Activated gamma-delta T cell (primary cell): ENCODE measurements at regions not wholly inside any gene's neighbourhood (a gene's known extent, or its start where the extent isn't known, plus 50 kb on each side); places are given as distances from the start of the nearest gene placed in this dataset.
A peak's percentile ranks its signal among the peaks of the same experiment; 100 is the strongest.
"Not testable (repeated sequence)": the region's sequence is repeated elsewhere in the genome, so short reads cannot be mapped to it uniquely, and the experiment has no call there.

Source experiments
- DNase-seq: peaks from one replicate; lab custom pipeline; 2025; lab: John Stamatoyannopoulos, UW

DNA sequence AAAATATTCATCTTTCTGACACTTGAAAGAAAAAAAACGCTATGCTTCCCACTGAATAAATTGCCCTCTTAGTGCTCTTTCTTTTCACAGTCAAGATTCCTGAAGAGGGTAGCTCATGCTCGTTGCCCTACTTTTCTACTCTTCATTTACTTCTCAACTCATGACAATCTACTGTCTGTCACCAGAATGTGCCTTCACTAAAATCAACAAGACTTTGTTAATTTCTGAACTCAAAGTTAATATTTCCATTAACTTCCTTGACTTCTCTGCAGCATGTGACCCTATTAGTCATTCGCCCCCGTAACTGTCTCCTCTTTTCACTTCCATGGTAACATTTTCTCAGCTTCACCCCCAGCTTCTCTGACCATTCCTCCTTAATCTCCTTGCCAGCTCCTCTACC lies 98.9 kb upstream of the MAPRE2 start:
- DNase-seq, result no peak

DNA sequence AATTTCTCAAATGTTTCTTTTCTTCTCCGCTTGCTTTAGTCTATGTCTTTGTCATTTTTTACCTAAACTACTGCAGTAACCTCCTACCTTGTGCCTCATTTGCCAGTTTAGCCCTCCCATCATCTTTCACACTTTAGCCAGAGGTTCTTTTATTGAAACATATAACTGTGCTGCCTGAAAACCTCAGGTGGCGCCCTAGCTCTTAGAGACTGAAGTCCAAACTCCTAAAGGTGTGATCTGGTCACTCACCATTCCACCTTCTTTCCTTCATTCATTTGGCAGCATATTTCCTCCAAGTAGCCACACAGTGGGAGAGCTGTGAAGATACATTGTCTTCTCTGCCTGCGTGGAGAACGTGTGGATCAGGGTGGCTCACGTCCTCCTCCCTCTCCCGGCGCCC lies 98.2 kb upstream of the MAPRE2 start:
- no peak for DNase-seq

DNA sequence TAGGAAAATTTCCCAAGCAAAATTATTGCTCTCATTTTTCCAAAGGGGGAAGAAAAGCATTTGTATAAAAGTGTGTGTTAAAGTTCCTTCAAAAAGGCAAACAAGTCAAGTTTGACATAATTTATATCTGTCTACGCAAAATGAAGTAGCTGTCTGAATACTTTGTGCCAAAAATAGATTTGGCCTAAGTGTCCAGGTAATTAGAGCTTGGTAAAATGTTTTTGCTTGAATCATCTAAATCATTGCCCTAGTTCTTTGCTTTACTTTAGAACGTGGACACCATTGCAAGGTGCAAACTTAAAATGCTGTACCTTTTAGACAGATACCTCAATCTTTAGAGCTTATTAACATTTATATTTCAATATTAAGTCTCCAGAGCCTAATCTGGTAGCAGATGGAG lies 97.6 kb upstream of the MAPRE2 start:
- DNase-seq, result no peak

DNA sequence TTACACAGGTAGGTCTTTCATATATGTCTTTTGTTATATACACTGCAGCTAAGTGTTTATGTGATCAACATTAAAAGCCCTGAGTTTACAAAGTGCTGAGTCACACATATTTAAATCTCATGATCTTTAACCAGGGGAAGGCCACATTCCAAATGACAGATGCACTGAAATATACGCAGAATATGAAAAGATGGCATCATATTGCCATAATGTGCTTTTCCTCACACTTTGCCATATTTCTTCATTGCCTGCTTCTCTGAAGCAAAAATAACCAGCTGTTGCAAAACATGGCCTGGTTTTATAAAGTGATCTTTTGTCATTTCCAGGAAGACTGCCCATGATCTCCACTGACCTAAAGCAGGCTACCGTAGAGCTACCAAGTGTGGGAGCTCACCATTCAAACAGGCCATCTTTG lies 93.5 kb upstream of the MAPRE2 start:
- no peak for DNase-seq

DNA sequence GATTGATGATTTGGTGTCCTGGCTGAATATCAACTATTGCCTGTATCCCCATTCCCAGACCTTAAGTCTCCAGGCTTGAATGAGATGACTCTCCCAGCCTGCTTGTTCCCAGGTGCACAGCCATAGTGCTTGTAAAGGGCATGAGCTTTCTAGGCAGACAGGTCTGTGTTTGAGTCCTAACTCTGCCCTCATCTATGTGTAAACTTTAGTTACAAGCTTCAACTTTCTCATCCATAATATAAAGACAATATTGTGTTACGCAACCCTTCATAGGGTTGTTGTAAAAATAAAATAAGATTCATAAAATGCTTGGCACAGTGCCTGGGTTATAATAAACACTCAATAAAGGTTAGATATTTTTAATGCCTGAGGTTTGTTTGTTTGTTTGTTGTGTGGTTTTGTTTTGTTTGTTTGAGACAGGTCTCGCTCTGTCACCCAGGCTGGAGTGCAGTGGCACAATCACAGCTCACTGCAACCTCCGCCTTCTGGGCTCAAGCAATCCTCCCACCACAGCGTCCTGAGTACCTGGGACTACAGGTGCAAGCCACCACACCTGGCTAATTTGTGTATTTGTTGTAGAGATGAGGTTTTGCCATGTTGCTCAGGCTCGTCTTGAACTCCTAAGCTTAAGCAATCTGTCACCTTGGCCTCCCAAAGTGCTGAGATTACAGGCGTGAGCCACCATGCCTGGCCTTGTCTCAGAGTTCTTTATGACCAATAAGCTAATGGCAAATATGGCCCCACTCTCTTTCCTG lies 89.4 kb upstream of the MAPRE2 start:
- no peak for DNase-seq

DNA sequence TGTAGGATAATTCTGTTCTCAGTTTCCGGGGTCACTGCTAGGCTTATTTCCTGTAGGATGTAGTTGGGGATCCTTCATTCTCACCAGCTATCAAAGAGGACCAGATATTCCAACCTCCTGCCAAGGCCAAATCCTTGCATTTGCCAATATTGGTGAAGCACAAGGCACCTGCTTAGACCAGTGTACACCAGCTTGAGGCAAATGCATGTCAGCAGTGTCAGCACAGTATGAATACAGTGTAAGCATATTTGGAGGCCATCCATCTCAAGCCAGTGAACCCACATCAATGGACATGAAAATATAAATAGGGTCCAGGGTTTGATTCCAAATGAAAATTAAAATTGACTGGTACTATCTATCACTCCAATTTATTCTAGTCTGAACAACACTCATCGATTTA lies 88.0 kb upstream of the MAPRE2 start:
- DNase-seq, result no peak

DNA sequence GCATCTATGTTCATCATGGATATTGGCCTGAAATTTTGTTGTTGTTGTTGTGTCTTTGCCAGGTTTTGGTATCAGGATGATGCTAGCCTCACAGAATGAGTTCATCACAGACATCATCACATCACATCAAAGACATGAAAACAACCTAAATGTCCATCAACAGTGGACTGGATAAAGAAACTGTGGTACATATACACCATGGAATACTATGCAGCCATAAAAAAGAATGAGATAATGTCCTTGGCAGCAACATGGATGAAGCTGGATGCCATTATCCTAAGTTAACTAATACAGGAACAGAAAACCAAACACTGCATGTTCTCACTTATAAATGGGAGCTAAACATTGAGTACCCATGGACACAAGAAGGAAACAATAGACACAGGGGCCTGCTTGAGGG lies 85.7 kb upstream of the MAPRE2 start:
- DNase-seq, result not testable (repeated sequence)

DNA sequence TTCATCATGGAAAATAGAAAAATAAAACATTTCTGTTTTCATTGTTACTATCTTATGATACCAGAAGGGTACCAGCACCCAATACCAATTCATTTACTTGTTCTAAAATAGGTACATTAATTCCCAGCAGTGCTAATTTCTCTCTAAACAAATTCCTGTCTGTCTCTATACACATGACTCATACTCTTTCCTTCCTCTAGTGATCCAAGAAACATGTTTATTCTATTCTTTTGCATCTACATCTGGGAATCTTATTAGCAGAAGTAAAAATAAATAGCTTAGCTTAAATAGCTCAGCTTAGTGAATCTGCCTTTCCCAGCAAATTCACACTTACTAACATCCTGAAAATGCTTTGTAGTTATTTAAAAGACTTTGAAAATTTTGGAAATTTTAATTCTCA lies 84.5 kb upstream of the MAPRE2 start:
- no peak for DNase-seq

DNA sequence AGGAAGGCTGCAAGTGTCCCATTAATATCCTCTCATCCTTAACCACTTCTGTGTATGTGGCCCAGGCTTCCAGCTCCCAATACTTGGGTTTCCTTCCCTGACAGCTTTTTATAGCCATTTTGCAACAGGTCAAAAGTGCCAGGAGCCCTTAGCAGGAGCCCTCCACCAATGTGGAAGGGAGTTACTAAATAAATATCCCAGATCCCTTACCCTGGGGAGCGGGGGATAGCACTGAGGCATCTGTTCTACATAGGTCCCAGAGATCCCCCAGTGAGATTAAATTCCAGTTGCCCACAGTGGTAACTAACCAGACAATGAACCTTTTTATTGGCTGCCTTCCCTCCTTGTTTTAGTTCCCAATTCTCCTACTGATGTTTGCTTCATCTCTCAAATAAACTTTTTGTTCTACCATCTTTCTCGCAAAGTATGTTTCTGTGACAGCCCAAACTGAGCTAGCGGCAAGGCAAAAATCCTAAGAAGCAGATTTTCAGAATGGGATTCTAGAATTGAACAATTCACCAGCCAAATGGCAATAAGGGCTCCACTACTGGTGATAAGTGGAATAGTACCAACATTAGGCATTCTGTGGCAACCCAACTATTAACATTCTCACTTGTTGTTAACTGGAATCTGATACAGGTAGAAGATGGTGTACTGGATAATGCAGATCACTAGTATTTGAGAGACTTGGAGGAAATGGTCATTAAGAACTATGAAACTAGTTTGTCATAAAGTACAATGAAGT lies 83.9 kb upstream of the MAPRE2 start:
- no peak for DNase-seq

DNA sequence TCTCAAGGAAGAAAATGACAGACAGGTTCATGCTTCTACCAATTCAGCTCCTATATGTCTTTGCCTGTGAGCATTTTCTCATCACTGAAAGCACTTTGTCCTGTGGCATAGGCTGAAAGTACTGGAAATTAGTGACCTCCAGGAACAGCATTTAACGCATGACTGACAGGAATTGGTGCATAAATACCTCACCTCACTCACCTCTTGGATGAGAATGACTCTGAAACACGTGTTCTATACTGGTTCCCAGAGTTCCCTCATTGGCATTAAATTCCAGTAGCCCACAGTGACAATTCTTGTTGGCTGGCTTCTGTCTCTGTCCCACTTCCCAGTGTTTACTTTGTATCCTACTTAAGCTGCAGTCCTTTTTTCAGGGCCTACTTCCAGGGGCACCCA lies 83.4 kb upstream of the MAPRE2 start:
- no peak for DNase-seq

DNA sequence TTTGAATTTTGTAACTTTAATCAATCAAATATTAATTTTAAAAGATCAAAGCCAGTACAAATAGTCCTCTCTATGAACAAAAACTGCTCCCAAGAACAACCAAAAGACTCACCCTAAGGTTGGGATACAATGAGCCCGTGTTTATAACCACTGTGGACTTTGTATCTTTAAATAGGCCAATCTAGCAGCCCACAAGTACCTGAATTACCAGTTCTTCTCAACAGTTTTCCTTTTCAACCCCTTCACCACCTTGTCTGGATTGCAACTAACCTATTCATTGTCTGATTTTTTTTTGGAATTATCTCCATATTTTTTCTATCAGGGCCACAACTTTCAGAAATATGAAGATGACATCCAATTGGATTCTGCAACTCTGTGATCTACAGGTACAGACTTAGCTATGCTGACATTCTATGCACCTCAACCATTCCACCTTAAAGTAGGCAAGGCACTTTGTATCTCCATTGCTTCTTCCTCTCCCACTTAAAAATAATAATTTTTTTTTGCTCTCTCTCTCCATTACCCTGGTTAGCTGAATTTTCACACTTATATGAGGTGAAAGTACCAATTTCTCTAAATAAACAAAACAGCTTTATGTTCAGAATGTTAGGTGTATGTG lies 81.9 kb upstream of the MAPRE2 start:
- no peak for DNase-seq

DNA sequence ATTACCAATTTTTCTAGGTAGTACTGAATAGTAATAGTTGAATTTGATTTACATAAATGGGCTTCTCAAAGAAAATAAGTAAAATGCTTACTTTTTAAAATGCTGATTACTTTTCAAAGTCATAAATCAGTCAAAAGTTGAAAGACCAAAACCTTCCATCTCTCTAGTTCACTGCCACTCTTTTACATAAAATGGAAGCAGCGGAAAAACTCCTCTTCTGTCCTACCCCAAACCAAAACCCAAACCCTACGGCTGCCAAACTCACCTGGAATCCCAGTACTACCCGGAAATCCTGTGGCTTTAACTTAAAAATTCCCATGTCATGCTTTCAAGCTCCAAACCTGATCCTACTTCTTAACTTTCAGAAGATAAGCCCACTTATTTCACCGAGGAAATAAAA lies 81.2 kb upstream of the MAPRE2 start:
- no peak for DNase-seq

DNA sequence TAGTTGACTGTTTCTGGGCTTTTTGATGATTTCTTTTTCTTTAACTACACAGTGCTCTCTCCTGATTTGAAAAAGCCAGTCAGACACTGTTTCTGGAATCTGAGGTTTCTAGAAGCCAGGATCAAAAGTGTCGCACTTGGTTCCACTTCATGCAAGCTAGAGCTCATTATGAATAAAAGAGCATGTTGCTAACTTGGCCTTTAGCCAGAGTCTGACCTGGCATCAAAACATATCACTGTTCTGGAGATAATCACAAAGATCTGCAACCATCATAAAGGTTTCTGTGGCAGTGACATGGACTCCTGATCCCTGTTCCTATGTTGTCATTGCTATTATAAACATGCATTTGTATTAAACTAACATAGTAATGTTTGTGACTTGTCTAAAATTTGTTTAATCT lies 76.1 kb upstream of the MAPRE2 start:
- no peak for DNase-seq

DNA sequence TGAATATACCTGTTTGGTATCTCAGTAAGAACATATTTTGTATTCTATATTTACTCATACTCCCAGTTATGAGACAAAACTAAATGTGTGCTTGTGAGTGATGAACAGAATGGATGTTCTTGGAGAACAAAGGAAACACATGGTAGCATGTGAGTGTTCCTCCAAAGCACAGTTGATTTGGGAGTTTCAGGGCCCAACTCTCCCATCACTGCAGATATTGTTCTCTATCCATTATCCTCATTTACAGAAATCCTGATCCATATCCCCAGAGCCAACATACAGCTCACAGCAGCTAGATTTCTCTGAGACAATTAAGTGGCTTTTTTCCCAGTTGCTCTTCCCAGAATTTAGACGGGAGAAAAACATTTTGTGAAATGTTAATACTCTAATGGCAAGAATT lies 75.6 kb upstream of the MAPRE2 start:
- DNase-seq, result no peak

DNA sequence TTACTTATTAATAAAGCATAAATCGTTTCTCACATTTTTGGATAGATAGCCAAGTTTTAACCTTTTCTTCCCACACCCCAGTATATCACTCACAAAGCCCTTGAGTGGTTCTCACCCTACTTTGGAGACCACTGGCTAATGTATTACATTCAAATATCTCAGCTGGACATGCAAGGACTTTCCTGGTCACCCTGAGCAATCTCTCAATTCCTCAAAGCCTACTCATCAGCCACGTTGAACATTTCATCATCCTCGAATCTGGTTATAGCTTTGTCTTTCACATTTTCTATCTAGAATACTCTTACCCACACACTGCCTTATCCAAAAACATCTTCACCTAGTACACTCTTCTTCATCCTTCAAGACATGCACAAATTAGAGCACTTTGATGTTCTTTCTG lies 71.1 kb upstream of the MAPRE2 start:
- no peak for DNase-seq

DNA sequence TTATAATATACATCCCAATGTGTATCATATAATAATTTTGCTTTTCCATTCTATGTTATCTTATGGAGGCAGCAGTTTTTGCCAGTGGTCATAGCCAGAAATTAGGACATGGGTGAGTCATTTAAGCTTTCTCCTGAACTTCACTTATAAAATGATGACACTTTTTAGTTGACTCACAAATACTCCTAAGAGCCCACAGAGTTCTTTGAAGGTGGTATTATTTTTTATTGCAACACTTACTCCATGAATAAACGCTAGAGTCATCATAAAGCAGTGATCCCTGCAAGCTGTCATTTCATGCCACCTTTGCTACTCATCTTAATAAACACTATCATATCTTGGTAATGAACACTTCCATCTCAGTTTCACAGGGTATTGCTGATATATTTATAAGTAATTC lies 69.9 kb upstream of the MAPRE2 start:
- no peak for DNase-seq

DNA sequence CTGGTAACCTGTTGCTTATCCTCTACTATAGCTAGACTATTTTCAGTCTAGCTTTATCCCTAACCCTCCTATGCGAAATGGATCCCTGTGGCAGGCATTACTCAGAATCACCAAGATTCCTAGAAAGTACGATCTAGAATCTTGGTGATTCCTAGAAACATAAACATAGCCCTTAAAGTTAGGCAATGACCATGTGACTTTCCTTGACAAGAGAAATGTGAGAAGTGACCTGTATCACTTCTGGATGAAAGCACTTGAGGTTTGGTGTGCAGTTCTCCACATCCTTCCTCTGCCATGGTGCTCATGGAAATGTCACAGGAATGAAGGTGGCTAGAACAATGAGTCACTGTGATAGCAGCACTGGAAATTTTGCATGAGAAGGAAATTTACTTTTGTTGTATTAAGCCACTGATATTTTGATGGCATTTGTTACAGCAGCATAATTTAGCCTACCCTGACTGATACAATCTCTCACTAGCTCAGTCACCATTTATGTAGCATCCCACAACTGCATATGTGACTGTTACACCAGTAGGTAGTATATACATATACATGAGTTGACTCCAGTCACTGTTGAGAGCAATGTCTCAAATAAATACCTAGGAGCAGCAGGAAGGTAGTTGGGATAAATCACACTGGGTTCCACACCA lies 68.3 kb upstream of the MAPRE2 start:
- no peak for DNase-seq

DNA sequence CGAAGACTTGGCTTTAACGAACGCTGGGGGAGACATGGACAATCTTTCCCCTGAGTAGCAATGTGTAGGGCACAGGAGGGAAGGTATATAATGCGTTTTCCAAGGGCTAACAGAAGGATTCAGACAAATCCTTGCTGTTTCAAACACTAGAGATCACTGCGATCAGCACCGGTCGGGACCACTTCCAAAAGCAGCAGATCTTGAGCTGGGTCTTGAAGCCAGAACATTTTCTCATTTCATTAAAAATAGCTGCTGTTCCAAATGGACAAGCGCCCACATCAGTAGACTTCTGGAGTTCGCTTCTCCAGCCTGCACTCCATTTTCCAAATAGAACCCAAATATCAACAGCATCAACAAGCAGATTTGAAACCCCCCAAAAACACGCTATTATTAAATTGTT lies 65.1 kb upstream of the MAPRE2 start:
- no peak for DNase-seq

DNA sequence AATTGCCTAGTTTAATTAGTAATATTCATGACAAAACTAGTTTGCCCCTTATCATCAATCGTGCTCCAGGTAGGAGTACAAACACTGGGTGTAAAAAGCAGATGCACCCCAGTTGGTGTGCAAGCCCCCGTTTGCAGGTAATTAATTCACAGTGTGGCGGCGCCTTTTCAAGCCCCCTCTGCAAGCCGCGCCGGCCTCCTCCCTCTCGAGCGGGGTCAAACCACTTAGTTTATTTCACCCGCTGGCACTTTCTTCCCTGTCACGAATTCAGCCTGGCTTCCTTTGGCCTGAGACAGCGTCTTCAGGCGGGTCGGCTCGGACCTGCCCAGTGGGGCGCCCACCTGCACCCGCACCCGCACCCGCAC lies 64.7 kb upstream of the MAPRE2 start:
- no peak for DNase-seq

DNA sequence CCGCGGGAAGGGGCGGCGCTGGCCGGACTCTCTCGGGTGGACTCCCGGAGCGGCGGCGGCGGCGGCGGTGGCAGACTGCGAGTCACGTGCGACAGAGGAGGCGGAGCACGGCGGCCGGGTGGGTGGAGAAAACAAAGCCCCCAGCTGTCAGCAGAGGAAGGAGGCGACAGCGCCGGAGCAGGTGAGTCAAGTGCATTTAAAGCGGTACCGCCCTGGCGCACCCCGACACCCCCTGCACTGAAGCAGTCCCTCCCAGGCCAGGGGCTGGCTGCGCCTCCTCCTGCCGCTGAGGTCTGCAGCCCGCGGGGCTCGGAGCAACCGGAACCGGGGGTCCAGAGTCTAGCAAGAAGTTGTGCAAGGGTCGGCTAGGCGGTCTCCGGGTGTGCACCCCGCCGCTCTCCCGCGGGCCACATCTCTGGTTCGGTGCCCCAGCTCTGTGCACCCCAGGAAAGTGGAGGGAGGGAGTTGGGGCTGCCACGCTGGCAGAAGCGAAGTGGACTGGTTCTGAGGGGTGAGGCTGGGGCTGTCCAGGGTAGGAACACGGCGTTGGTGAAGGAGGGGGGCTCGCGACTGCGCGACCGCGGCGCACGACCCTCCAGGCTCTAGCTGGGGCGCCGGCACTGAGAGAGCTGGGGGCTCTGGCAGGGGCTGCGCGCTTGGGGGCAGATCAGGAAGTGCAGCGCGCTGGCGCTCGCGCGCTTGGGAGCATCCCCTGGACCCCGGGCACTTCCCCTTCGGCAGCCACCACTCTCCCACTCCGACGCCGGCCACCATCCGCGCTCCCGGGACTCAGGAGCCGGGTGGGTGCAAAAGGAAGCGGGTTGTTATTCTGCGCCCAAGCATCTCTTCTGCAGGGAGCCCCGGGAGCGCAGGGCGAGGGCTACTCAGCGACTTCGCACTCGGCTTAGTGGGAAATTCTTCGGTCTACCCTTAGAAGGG lies 64.0 kb upstream of the MAPRE2 start:
- peak; percentile 75 for DNase-seq

DNA sequence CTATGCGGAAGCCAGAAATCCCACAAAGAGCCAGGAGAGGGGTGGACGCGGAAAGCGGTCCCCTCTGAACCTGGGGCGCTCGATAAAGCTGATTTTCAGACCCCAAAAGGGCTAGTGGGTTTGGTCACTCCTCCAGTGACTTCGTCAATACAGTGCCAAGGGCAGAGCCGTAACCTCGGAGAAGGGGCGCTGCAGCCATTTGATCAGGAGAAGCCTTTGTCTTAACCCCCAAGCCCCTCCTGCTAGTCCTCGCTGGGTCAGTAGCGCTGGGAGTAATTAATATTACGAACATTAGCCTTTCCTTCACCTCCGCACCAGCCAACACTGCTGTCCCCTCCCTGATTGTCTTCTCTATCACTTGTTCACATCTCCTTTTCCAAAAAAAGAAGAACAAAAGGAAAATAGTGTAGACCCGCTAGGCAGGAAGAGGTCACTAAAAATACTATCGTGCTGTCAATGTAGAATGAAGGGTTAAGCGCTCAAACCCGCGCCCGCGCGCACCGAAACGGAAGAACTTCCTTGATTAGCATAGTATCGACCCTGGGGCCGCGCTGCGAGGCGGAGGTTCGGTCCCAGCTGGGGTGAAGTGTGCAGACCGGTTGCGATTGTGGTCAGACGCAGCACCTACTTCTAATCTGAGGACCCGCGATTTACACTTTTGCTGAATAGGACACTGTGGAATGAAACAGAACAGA lies 63.2 kb upstream of the MAPRE2 start:
- peak; percentile 25 for DNase-seq
